ENCODE measurements at regions not wholly inside any gene's neighbourhood (a gene's known extent, or its start where the extent isn't known, plus 50 kb on each side); places are given as distances from the start of the nearest gene placed in this dataset.

DNA sequence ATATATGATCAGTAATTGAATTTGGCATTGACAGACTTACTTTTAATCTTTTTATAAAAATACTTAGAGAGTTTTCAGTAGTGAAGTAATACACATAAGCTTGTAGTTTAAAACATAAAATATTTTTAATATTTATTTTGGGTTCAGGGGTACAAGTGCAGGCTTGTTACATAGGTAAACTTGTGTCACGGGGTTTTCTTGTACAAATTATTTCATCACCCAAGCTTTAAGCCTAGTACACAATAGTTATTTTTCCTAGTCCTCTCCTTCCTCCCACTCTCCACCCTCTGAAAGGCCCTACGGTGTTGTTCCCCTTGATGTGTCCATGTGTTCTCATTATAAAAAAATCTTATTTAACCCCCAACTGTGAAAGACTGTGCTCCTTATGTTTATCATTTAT, 1397.8 kb upstream of the RAG2 start:
- intact Hi-C loops (cut with micrococcal nuclease; ENCODE audit: unreplicated experiment) = no loop called here

DNA sequence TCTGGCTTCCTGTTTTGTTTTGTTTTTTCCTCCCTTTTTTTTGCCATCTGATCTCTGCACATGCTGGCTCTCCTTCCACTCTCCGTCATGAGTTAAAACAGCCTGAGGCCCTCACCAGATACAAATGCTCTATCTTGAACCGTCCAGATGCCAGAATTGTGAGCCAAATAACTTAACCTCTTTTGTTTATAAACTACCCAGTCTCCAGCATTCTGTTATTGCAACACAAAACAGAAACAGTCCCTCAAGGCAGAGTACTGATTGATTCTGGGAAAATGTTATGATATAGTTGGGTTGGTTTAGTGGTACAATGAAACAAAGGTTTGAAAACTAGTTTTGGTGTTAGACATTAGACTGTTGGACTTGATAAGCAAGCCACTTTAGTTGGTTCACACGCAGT, 1390.0 kb upstream of the RAG2 start:
- intact Hi-C loops (cut with micrococcal nuclease; ENCODE audit: unreplicated experiment) = no loop called here
- ATAC-seq = no peak
- CTCF ChIA-PET = no interaction called here

More for the DNA sequence above, 1397.8 kb upstream of the RAG2 start:
- H3K4me1 ChIP-seq (ENCODE audit: control insufficient read depth, insufficient read depth, low read length) = no peaks in the 10 kb centered on the region
- ATAC-seq = no peak
- H3K27me3 ChIP-seq (ENCODE audit: control insufficient read depth, insufficient read depth, low read length) = no peaks in the 10 kb centered on the region
- H3K27ac ChIP-seq (ENCODE audit: low read length) = no peak overlapping the region
- TF ChIP-seq POLR2AphosphoS5 (IDR thresholded peaks at IDR 0.05; ENCODE audit: low read depth, low read length) (no peak), SIN3A (IDR thresholded peaks at IDR 0.05; ENCODE audit: borderline replicate concordance, insufficient read depth, low read depth, low read length) (no peak), TCF7L2 (IDR thresholded peaks at IDR 0.05; ENCODE audit: low read depth, low read length) (no peak)
- TF ChIP-seq, protein P1, sequence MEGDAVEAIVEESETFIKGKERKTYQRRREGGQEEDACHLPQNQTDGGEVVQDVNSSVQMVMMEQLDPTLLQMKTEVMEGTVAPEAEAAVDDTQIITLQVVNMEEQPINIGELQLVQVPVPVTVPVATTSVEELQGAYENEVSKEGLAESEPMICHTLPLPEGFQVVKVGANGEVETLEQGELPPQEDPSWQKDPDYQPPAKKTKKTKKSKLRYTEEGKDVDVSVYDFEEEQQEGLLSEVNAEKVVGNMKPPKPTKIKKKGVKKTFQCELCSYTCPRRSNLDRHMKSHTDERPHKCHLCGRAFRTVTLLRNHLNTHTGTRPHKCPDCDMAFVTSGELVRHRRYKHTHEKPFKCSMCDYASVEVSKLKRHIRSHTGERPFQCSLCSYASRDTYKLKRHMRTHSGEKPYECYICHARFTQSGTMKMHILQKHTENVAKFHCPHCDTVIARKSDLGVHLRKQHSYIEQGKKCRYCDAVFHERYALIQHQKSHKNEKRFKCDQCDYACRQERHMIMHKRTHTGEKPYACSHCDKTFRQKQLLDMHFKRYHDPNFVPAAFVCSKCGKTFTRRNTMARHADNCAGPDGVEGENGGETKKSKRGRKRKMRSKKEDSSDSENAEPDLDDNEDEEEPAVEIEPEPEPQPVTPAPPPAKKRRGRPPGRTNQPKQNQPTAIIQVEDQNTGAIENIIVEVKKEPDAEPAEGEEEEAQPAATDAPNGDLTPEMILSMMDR (IDR thresholded peaks at IDR 0.05) = no peak
- TF ChIP-seq, protein P2, sequence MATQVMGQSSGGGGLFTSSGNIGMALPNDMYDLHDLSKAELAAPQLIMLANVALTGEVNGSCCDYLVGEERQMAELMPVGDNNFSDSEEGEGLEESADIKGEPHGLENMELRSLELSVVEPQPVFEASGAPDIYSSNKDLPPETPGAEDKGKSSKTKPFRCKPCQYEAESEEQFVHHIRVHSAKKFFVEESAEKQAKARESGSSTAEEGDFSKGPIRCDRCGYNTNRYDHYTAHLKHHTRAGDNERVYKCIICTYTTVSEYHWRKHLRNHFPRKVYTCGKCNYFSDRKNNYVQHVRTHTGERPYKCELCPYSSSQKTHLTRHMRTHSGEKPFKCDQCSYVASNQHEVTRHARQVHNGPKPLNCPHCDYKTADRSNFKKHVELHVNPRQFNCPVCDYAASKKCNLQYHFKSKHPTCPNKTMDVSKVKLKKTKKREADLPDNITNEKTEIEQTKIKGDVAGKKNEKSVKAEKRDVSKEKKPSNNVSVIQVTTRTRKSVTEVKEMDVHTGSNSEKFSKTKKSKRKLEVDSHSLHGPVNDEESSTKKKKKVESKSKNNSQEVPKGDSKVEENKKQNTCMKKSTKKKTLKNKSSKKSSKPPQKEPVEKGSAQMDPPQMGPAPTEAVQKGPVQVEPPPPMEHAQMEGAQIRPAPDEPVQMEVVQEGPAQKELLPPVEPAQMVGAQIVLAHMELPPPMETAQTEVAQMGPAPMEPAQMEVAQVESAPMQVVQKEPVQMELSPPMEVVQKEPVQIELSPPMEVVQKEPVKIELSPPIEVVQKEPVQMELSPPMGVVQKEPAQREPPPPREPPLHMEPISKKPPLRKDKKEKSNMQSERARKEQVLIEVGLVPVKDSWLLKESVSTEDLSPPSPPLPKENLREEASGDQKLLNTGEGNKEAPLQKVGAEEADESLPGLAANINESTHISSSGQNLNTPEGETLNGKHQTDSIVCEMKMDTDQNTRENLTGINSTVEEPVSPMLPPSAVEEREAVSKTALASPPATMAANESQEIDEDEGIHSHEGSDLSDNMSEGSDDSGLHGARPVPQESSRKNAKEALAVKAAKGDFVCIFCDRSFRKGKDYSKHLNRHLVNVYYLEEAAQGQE (IDR thresholded peaks at IDR 0.05; ENCODE audit: insufficient read depth in 1 of 2, low read depth in 2 of 2, low read length in 1 of 2) = no peak
- no peaks in the 10 kb centered on the region; the same call in 1 of the 2 replicates for H3K36me3 ChIP-seq (ENCODE audit: control insufficient read depth, insufficient read depth, low read length)
- BruUV-seq (replicated peaks) = no TSS peak
- in situ Hi-C loops (cut with HindIII; ENCODE audit: low pct_unique_long_range_greater_than_20kb, low sequenced_read_pairs) = no loop called here
- no peak overlapping the region for H3K4me3 ChIP-seq (ENCODE audit: low read depth in 2 of 2, low read length in 2 of 2)
- ChIA-PET POLR2A (no interaction called here), CTCF (no interaction called here)
- H3K9me3 ChIP-seq (ENCODE audit: control insufficient read depth, insufficient read depth, low read depth, low read length) = no peaks in the 10 kb centered on the region
- DNase-seq (ENCODE audit: low read depth, low spot score) = no peak

More for the DNA sequence above, 1390.0 kb upstream of the RAG2 start:
- Histone ChIP-seq H3K4me1 (ENCODE audit: control insufficient read depth, insufficient read depth, low read length) (no peaks in the 10 kb centered on the region), H3K9me3 (ENCODE audit: control insufficient read depth, insufficient read depth, low read depth, low read length) (no peaks in the 10 kb centered on the region), H3K27me3 (ENCODE audit: control insufficient read depth, insufficient read depth, low read length) (no peaks in the 10 kb centered on the region), H3K27ac (ENCODE audit: low read length) (no peak overlapping the region), H3K4me3 (ENCODE audit: low read depth in 2 of 2, low read length in 2 of 2) (no peak overlapping the region), H3K36me3 (ENCODE audit: control insufficient read depth, insufficient read depth, low read length) (no peaks in the 10 kb centered on the region)
- TF ChIP-seq SIN3A (IDR thresholded peaks at IDR 0.05; ENCODE audit: borderline replicate concordance, insufficient read depth, low read depth, low read length) (no peak), POLR2AphosphoS5 (IDR thresholded peaks at IDR 0.05; ENCODE audit: low read depth, low read length) (no peak), TCF7L2 (IDR thresholded peaks at IDR 0.05; ENCODE audit: low read depth, low read length) (no peak)
- TF ChIP-seq, protein P2 (IDR thresholded peaks at IDR 0.05; ENCODE audit: insufficient read depth in 1 of 2, low read depth in 2 of 2, low read length in 1 of 2) = no peak
- TF ChIP-seq, protein P1 (IDR thresholded peaks at IDR 0.05) = no peak
- no TSS peak for BruUV-seq (replicated peaks)
- POLR2A ChIA-PET = no interaction called here
- DNase-seq (ENCODE audit: low read depth, low spot score) = no peak
- in situ Hi-C loops (cut with HindIII; ENCODE audit: low pct_unique_long_range_greater_than_20kb, low sequenced_read_pairs) = no loop called here

Data from Panc1 (cell line).